Adipocyte (in vitro differentiated cells): ENCODE measurements at regions not wholly inside any gene's neighbourhood (a gene's known extent, or its start where the extent isn't known, plus 50 kb on each side); places are given as distances from the start of the nearest gene placed in this dataset.
"Not testable (repeated sequence)": the region's sequence is repeated elsewhere in the genome, so short reads cannot be mapped to it uniquely, and the experiment has no call there.

Experiments
- DNase-seq: peaks from one replicate; pipeline ENCODE4 v3.0.0-alpha.2; 2015; ENCODE audit warnings: low read depth
- H3K27me3 ChIP-seq: replicated peaks from 2 replicates; pipeline ENCODE4 v1.7.0; 2013; ENCODE audit warnings: mild to moderate bottlenecking, low read length, moderate library complexity; ENCODE audit not compliant: control insufficient read depth, insufficient read depth
- H3K36me3 ChIP-seq: 2 replicates; pipeline ENCODE4 v1.7.0; 2013; ENCODE audit warnings: low read length, mild to moderate bottlenecking, moderate library complexity; ENCODE audit not compliant: control insufficient read depth, insufficient read depth, severe bottlenecking
- H3K4me1 ChIP-seq: 2 replicates; pipeline ENCODE4 v1.7.0; 2013; ENCODE audit warnings: mild to moderate bottlenecking, low read length, moderate library complexity; ENCODE audit not compliant: control insufficient read depth, insufficient read depth
- H3K4me3 ChIP-seq: 2 replicates; pipeline ENCODE4 v1.7.0; 2013; ENCODE audit warnings: mild to moderate bottlenecking, low read length, moderate library complexity
- H3K9ac ChIP-seq: 2 replicates; pipeline ENCODE4 v1.7.0; 2013; ENCODE audit warnings: mild to moderate bottlenecking, low read length, moderate library complexity
- H3K9me3 ChIP-seq: 2 replicates; pipeline ENCODE4 v1.7.0; 2013; ENCODE audit warnings: mild to moderate bottlenecking, low read length, moderate library complexity; ENCODE audit not compliant: control insufficient read depth

- no peak for DNase-seq
- no peaks in the 10 kb centered on the region for H3K36me3 ChIP-seq
- no peaks in the 10 kb centered on the region for H3K27me3 ChIP-seq
- no peaks in the 10 kb centered on the region for H3K4me1 ChIP-seq
- H3K9ac ChIP-seq, result no peak overlapping the region
- H3K4me3 ChIP-seq, result no peak overlapping the region
- no peaks in the 10 kb centered on the region for H3K9me3 ChIP-seq
Measured at GRCh38 chr5:117562647-117563046, 988.0 kb upstream of the SEMA6A start.

GRCh38 chr5:117561531-117561930 lies 986.9 kb upstream of the SEMA6A start:
- Histone ChIP-seq H3K4me3 (no peak overlapping the region), H3K36me3 (no peaks in the 10 kb centered on the region)

GRCh38 chr5:117559005-117559844 lies 984.6 kb upstream of the SEMA6A start:
- Histone ChIP-seq H3K27me3 (no peaks in the 10 kb centered on the region), H3K36me3 (no peaks in the 10 kb centered on the region), H3K9ac (no peak overlapping the region), H3K4me1 (no peaks in the 10 kb centered on the region), H3K9me3 (no peaks in the 10 kb centered on the region), H3K4me3 (no peak overlapping the region)
- DNase-seq, result no peak

More at GRCh38 chr5:117561531-117561930, 986.9 kb upstream of the SEMA6A start:
- DNase-seq, result no peak
- Histone ChIP-seq H3K9ac (no peak overlapping the region), H3K9me3 (no peaks in the 10 kb centered on the region), H3K4me1 (no peaks in the 10 kb centered on the region), H3K27me3 (no peaks in the 10 kb centered on the region)

- no peak overlapping the region for H3K4me3 ChIP-seq
- no peaks in the 10 kb centered on the region for H3K27me3 ChIP-seq
- no peaks in the 10 kb centered on the region for H3K4me1 ChIP-seq
- no peaks in the 10 kb centered on the region for H3K36me3 ChIP-seq
- DNase-seq, result no peak
- no peaks in the 10 kb centered on the region for H3K9me3 ChIP-seq
- H3K9ac ChIP-seq, result no peak overlapping the region
Measured at GRCh38 chr5:117551236-117551635, 976.6 kb upstream of the SEMA6A start.

GRCh38 chr5:117547192-117547591 lies 972.6 kb upstream of the SEMA6A start:
- no peaks in the 10 kb centered on the region for H3K9me3 ChIP-seq
- no peaks in the 10 kb centered on the region for H3K36me3 ChIP-seq
- no peak for DNase-seq
- no peaks in the 10 kb centered on the region for H3K4me1 ChIP-seq
- no peaks in the 10 kb centered on the region for H3K27me3 ChIP-seq
- no peak overlapping the region for H3K4me3 ChIP-seq
- H3K9ac ChIP-seq, result no peak overlapping the region

- Histone ChIP-seq H3K9me3 (no peaks in the 10 kb centered on the region), H3K36me3 (no peaks in the 10 kb centered on the region), H3K4me3 (no peak overlapping the region), H3K4me1 (no peaks in the 10 kb centered on the region), H3K27me3 (no peaks in the 10 kb centered on the region), H3K9ac (no peak overlapping the region)
- DNase-seq, result no peak
Measured at GRCh38 chr5:117539692-117540091, 965.1 kb upstream of the SEMA6A start.

GRCh38 chr5:117533792-117534191 lies 959.2 kb upstream of the SEMA6A start:
- no peaks in the 10 kb centered on the region for H3K4me1 ChIP-seq
- no peaks in the 10 kb centered on the region for H3K9me3 ChIP-seq
- no peak for DNase-seq
- H3K4me3 ChIP-seq, result no peak overlapping the region
- H3K36me3 ChIP-seq, result no peaks in the 10 kb centered on the region
- H3K9ac ChIP-seq, result no peak overlapping the region
- no peaks in the 10 kb centered on the region for H3K27me3 ChIP-seq

GRCh38 chr5:117533051-117533670 lies 958.5 kb upstream of the SEMA6A start:
- H3K4me3 ChIP-seq, H3K9ac ChIP-seq, H3K4me1 ChIP-seq, H3K36me3 ChIP-seq, H3K27me3 ChIP-seq, DNase-seq, H3K9me3 ChIP-seq: not testable (repeated sequence)

- Histone ChIP-seq H3K9me3 (peaks cover 11% of the 10 kb centered on the region), H3K4me3 (no peak overlapping the region), H3K4me1 (no peaks in the 10 kb centered on the region), H3K9ac (no peak overlapping the region), H3K36me3 (no peaks in the 10 kb centered on the region), H3K27me3 (no peaks in the 10 kb centered on the region)
- DNase-seq, result peak; percentile 37
Measured at GRCh38 chr5:117519957-117520500, 945.4 kb upstream of the SEMA6A start.

GRCh38 chr5:117504305-117504704 lies 929.7 kb upstream of the SEMA6A start:
- Histone ChIP-seq H3K36me3 (no peaks in the 10 kb centered on the region), H3K4me3 (no peak overlapping the region), H3K27me3 (no peaks in the 10 kb centered on the region), H3K4me1 (peaks cover 8% of the 10 kb centered on the region), H3K9me3 (no peaks in the 10 kb centered on the region), H3K9ac (no peak overlapping the region)
- peak; percentile 62 for DNase-seq

GRCh38 chr5:117497601-117498000 lies 923.0 kb upstream of the SEMA6A start:
- Histone ChIP-seq H3K4me1 (peaks cover 32% of the 10 kb centered on the region), H3K9ac (peak overlapping the region; percentile 61), H3K4me3 (peak overlapping the region; percentile 41), H3K27me3 (no peaks in the 10 kb centered on the region), H3K9me3 (no peaks in the 10 kb centered on the region), H3K36me3 (no peaks in the 10 kb centered on the region)
- DNase-seq, result peak; percentile 56
